GM19240 (cell line): ENCODE measurements at regions not wholly inside any gene's neighbourhood (a gene's known extent, or its start where the extent isn't known, plus 50 kb on each side); places are given as distances from the start of the nearest gene placed in this dataset.

ENCODE experiments used
- DNase-seq: peaks from one replicate; pipeline ENCODE4 v3.0.0; 2011; ENCODE audit warnings: low spot score; ENCODE audit not compliant: insufficient read length

DNA sequence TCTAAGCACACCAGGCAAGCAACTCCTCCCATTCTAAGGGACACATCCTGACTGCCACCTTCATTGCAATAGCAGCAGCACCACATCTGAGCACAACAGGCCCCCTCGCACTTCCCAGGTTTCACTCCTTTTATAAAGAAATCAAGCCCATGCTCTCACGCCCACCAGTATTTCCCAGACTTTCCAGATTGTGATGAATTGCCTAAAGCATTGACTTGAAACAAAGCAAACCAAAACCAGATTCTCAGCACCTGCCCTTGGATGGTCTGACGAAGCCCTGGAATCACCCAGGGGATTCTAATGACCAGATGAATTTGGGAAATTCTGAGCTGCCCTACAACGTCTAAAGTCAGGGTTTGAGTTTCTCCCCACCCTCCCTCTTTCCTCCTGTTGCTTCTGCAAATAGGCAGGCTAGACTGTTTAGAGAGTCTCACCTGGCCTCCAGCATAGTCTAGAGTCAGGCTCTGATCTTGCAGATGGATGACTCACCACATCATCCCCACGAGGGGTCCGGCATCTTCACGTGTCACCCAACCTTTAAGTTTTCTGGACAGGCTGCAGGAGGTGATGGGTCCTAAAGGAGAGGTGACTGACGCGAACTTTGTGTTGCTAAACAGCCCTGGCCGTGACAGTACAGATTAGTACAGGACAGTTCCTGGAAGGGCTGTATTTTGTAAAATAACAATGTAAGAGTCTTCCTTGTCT is 198.0 kb downstream of the SKIDA1 start:
- DNase-seq = no peak

DNA sequence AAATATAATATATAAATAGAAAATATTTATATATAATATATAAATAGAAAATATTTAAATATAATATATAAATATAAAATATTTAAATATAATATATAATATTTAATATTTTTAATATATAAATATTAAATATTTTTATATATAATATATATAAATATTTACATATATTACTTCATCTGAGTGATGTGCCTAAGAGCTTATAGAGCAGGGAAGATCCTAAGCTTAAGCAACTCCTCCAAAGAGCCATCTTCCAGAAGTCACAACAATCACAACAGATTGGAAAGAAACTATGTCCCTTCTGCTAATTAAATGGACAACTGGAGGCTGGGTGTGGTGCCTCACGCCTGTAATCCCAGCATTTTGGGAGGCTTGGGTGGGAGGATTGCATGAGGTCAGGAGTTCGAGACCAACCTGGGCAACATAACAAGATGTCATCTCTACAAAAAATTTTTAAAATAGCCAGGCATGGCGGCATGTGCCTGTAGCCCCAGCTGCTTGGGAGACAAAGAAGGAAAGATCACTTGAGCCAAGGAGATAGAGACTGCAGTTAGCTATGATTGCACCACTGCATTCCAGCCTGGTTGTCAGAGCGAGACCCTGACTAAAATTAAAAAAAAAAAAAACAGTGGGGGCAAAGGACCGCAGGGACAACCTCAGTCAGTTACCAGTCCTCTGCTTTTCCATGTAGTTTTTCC is 198.7 kb downstream of the SKIDA1 start:
- no peak for DNase-seq

DNA sequence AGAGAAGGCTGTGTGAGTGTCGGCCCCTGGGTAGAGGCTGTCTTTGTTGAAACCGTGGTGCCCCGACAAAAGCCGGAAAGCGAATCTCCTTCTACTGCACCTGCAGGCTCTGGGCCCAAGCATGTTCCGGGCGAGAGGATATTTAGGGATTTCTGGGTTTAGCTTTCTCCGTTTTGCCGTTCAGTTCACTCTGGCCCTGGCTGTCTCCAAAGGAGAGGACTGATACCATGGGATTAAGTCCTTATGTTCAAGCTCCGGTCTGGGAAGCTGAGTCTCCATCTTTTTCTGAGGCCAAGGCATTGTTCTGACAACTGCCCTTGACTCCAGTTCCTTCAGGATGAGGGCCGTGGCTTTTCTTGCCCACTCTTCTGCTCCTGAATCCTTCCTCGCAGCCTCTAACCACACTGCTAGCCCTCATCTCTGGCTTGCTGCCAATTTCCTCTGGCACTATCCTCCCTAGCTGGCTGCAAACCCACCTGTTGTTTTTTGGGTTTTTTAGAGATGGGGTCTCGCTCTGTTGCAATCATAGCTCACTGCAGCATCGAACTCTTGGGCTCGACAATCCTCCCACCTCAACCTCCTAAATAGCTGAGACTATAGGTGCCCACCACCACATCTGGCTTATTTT is 206.8 kb downstream of the SKIDA1 start:
- no peak for DNase-seq

DNA sequence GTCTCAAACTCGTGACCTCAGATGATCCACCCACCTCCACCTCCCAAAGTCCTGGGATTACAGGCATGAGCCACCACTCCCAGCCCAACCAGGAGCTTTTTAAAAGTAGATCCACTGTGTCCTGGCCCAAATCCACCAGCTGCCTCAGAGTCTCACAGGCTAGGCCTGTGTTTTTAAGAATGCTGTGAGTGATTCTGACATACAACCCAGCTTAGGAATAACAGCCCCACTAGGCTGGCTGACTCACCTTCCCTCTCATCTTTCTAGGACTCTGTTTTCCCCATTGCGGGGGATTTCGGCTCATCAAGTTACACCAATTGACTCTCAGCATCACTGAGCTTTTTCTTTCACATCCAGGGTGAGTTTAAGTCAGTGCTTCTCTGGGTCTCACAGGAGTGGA is 207.6 kb downstream of the SKIDA1 start:
- DNase-seq = no peak

DNA sequence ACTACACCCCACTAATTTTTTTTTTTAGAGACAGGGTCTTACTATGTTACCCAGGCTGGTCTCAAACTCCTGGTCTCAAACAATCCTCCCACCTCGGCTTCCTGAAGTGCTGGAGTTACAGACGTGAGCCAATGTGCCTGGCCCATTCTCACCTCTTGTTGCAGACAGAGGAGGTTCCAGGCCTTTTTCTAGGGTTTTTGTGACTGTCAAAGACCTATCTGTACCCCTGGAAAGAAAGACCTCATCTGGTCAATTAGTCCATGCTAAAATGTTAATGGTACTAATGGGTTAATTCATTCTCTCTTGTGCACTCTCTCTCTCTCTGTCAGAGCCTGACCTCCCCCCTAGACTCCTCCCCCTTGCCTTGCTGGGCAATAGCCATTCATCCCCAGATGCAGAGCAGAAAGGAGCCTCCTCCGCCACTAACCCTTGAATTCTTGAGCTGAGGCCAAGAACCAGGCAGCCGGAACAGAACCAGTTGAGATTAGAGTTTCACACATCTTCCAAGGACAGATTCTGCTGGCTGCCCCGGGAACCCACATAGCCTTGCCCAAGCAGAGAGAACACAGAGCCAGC is 209.7 kb downstream of the SKIDA1 start:
- no peak for DNase-seq

DNA sequence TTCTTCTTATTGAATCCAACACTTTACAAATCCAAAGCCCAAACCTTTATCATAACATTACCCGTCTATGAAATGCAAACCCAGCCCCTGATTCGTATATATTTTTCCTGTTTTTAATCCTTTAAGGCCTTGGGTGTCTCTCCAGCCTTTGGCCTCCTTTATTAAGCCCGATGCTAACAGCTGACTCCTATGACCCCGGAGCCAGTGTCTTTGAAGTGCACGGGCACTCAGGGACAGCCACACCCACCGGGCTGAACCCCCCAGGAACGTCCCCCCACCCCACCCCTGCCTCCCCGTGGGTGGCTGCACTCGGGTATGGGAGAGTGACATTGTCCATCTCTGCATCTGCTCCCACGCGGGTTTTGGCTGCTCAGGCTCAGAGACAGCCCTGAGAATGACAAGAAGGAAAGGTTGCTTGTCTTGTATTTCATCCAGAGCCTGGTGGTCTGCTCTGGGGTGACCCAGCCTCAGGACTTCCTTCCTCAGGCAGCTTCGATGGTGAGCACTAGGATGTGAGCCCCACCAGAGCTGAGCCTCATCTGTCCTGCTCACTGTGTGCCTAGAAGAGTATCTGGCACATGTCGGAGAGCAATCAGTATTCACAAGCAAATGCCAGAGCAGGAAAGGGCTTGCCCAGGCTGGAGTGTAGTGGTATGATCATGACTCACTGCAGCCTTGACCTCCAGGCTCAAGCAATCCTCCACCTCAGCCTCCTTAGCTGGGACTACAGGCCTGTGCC is 210.4 kb downstream of the SKIDA1 start:
- DNase-seq = no peak

DNA sequence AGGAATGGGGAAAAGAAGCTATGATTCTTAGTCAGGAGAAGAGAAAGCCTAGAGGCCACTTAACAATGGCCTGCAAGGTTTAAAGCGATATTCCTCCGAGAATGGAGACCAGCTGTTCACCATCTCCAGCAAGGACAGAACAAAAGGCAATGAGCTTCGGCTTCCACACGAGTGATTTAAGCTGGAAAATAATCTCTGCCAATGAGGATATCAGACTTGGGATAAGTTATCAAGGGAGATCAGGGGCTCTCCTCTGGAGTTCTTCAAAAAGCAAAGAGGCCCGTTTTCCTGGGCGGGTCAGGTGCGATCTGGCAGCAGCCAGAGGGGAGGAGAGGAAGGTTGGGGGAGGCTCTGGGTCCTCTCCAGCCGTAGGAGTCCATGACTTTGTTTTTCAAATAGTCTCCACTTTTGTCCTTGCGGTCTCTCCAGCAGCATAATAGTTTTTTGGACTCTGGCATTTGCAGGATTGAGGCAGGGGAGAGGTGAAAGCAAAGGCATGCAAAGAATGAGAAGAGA is 211.3 kb downstream of the SKIDA1 start:
- no peak for DNase-seq

DNA sequence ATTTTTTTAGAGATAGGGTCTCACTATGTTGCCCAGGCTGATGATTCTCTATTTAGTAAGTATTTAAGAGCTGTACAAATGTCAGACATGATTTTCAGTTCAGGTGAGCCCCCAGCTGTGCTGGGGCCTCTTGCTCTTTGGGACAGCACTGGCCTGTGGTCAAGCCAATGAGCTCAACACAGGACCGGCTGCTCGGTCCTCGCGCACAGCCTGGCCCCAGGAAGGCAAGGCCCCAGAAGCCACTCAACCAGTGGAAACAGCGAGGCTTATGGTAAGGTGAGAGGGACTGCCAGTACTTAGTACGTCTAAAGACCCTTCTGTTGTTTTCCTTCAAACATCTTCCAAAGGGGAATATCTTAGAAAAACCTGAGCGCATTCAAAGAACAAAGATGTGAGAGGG is 211.8 kb downstream of the SKIDA1 start:
- no peak for DNase-seq

DNA sequence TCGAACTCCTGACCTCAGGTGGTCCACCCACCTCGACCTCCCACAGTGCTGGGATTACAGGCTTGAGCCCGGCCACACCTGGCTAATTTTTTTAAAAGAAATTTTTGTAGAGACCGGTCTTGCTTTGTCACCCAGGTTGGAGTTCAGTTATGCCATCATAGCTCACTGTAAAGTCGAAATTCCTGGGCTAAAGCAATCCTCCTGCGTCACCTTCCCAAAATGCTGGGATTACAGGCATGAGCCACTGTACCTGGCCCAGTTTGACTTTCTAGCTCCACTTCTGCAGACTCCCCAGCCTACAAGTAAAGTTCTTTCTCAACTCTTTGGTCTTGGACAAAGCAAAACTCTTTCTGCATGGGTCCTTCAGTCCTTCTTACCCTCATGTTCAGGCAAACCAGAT is 214.1 kb downstream of the SKIDA1 start:
- DNase-seq = no peak

DNA sequence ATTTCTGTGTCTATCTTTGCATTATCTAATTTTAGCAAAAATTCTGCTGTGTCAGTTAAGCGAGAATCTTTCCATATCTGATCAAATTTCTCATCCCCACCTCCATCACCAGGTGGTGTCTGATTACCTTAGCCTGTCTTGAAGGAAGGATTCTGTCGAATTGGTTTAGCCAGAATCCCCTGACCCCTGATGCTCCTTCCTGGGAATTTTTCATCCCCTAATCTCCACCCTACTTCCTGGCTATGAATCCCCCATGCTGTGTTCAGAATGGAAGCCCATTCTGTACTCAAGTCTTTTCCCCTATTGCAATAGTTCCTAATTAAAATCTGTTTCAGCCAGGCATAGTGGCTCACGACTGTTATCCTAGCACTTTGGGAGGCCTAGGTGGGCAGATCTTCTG is 216.1 kb downstream of the SKIDA1 start:
- no peak for DNase-seq

DNA sequence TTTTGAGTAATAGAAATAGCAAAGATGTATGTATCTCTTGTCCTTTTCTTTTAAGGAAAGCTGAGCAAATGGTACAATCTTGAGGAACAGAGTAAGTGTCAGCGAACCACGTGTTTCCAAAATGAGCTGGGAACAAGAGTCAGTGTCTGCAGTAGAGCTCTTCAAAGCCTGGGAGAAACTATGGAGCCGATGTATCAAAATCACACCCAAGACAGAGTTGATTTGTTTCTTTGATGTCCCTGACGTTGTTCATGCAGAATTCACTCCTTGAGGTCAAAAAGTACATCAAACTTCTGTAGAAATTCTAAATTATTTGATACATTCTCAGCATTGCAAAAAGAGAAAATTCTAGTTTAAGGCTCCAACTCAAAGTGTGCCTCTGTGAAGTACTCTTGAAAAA is 216.5 kb downstream of the SKIDA1 start:
- DNase-seq = no peak

DNA sequence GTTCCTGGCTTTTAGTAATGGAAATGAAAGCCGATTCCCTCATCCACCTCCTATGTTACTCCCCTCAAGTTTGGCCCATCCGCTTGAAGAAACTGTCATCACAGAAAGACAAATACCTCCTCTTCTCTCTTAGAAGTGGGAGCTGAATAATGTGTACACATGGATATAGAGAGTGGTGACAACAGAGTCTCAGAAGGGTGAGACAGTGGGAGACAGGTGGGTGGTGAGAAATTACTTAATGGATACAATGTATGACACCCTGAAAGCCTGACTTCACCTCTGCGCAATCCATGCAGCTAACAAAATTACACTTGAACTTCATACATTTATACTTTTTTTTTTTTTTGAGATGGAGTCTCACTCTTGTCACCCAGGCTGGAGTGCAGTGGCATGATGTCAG is 217.5 kb downstream of the SKIDA1 start:
- DNase-seq = no peak

DNA sequence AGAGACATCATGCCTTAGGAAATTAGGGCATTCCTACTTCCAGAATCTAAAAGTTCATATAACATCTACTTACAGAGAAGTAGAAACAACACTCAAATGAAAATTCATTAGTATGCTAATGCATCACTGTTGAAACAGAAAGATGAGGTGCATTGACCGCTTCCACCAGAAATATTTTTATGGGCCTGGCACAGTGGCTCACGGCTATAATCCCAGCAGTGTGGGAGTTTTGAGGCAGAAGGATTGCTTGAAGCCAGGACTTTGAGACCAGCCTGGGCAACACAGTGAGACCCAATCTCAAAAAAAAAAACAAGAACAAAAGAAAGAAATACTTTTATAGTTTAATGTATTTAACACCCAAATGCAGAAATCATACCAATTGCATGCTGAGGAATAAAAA is 220.9 kb downstream of the SKIDA1 start:
- no peak for DNase-seq

DNA sequence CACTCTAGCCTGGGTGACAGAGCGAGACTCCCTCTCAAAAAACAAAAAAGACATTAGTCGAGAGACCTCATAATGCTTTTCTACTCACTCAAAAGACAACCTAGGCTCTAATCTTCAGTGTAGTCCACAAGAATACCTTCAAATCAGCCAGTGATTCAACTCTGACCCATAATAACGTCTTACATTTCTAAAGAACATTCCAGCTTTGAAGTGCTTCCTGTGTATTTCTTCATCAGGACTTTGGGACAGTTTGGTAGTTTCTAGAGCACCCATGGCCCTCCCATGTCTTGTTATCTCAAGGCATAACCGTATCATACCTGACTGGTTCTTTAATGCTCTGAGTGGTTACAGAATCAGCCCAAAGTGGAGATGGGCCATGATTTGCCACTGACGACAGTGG is 221.3 kb downstream of the SKIDA1 start:
- DNase-seq = no peak

DNA sequence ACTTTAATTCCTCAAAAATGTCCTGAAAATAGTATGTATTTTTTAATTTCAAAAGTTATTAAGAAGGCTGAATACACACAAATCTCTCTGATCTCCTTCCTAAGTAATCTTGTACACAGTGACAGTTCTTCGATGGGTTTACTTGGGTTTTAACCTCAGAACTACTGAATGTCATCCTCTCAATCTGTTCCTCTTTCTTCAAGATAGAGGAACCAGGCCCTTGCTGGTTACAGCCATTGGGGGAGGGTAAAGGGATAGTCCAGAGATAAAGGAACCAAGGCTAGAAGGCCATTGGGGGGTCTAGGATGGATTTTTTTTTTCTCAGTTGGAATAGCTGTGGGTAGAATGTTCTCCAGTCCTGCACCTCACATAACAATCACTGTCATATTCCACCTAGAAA is 224.9 kb downstream of the SKIDA1 start:
- no peak for DNase-seq

DNA sequence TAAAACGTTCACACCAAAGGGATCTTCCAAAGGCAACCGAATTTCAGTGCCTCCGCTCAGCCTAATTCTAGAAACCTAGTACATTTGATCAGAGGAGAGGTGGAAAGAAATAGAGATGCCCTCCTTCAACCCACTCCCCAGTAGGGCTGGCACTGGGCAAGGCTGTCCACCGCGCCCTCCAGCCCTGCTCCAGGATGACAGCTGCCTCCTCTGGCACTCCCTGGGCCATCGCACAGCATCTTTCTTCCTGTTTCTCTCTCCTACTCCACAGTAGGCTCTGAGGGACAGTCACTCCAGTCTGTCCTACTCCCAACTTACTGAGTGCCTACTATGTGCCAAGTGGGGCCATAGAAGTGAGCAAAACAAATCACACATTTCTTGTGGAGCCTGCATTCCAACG is 226.2 kb downstream of the SKIDA1 start:
- no peak for DNase-seq

DNA sequence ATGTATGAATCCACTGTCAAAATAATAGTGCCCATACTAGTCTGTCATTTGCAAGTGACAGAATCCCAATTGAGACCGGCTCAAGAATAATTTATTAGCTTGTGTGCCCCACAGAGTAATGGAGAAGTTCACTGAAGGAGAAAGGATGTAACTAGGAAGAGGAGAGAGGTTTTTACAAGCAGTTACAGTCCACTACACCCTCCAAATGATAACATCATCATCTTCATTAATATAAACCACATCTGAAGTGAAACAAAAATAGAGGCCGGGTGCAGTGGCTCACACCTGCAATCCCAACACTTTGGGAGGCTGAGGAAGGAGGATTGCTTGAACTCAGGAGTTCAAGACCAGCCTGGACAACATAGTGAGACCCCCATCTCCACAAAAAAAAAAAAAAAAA is 226.8 kb downstream of the SKIDA1 start:
- DNase-seq = no peak

DNA sequence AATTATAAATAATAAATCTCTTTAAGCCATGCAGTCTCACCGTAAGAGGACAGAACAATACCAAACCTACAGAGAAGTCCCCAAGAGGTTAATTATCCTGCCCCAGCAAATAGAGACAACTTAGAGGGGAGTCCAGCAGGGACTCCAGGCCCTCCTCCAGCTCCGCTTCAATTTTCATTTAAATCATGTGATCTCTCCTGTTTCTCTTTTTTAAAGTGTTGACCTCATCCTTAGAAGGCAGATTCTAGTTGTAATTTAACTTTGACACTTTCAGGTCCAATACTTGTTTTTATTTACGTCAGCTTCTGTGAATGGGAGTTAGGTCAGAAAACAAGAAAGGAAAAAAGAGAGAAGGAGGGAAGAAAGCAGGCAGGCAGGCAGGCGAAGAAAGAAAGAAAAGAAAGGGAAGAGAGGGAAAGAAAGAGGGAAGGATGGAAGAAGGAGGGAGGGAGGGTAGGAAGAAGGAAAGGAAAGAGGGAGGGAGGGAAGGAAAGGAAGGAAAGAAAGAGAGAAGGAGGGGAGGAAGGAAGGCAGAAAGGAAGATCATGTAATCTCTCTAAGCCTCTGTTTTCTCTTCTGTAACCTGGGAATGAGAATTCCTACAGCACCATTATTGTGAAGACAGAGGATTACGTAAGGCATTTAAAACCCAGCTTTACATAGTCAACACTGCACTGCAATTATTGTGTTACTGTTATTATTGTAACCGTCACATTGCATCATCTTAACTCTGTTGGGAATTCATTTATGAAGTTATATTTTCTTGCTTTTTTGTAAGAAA is 227.7 kb downstream of the SKIDA1 start:
- DNase-seq = no peak

DNA sequence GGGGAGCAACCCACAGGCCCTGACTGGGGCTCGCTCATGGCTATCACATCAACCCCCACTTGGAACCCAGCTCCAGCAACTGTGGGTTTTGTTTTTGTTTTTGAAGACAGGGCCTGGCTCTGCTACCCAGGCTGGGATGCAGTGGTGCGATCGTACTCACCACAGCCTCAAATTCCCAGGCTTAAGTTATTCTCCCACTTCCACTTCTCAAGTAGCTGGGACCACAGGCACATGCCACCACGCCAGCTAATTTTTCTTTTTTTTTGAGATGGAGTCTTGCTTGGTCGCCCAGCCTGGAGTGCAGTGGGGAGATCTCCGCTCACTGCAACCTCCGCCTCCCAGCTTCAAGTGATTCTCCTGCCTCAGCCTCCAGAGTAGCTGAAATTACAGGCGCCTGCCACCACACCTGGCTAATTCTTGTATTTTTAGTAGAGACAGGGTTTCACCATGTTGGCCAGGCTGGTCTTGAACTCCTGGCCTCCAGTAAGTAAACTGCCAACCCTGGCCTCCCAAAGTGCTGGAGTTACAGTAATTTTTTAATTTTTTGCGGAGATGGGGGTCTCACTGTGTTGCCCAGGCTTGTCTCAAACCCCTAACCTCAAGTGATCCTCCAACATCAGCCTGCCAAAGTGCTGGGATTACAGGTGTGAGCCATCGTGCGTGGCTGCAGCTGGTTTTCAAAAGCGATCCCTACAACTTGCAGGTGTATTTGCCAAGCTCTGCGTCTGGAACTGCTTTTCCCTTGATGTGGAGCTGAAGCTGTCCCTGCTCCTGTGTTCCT is 228.7 kb downstream of the SKIDA1 start:
- DNase-seq = no peak
